B cell (primary cell): ENCODE measurements at regions not wholly inside any gene's neighbourhood (a gene's known extent, or its start where the extent isn't known, plus 50 kb on each side); places are given as distances from the start of the nearest gene placed in this dataset.

Experiments used
- ATAC-seq: fragments of 200-7000 bp; cut with Tn5 transposase; one replicate; pipeline ENCODE4 v1.10.0; 2021; ENCODE audit warnings: low read depth, mild to moderate bottlenecking, moderate number of reproducible peaks, moderate library complexity
- CTCF ChIA-PET: fragments of 350-600 bp; sonication (Branson Sonifier 250); formaldehyde crosslinking; loops from one replicate; lab custom pipeline; 2021; ENCODE audit warnings: antibody characterized with exemption, inconsistent platforms; lab: Charles Lee
- POLR2A ChIA-PET: fragments of 350-600 bp; sonication (Branson Sonifier 250); formaldehyde crosslinking; loops from one replicate; lab custom pipeline; 2021; ENCODE audit warnings: antibody characterized with exemption; lab: Charles Lee
- DNase-seq: peaks from one replicate; pipeline ENCODE4 v3.0.0; 2013
- H2AFZ ChIP-seq: 2 replicates; pipeline ENCODE4 v1.6.1; 2012; ENCODE audit warnings: mild to moderate bottlenecking, low read depth, low read length; ENCODE audit not compliant: insufficient read depth, poor library complexity, severe bottlenecking
- H3K27ac ChIP-seq, 2 donors: 1 replicate in 1 of 2; 2 replicates in 1 of 2; pipeline ENCODE4 v1.5.1; 2012 to 2013; ENCODE audit warnings: low read length in 2 of 2, mild to moderate bottlenecking in 2 of 2, moderate library complexity in 1 of 2
- H3K27me3 ChIP-seq, 4 experiments: fragments of 200-600 bp in 1 of 4; sonication (generic) in 1 of 4; replicated peaks in 1 of 4; 1 replicate in 2 of 4; 2 replicates in 2 of 4; pipeline versions ENCODE4 v1.6.1 to v1.7.0; 2013 to 2016; ENCODE audit warnings: low read length in 3 of 4, mild to moderate bottlenecking in 2 of 4, mixed read lengths in 1 of 4, moderate library complexity in 1 of 4; ENCODE audit not compliant: insufficient read depth in 4 of 4, control insufficient read depth in 3 of 4; ENCODE audit errors: control extremely low read depth in 1 of 4
- H3K36me3 ChIP-seq, 2 experiments: replicated peaks in 1 of 2; 1 replicate in 1 of 2; 2 replicates in 1 of 2; pipeline versions ENCODE4 v1.6.1 to v1.7.1; 2013; ENCODE audit warnings: low read length in 1 of 2; ENCODE audit not compliant: insufficient read depth in 2 of 2, control insufficient read depth in 1 of 2; ENCODE audit errors: control extremely low read depth in 1 of 2, extremely low read depth in 1 of 2
- H3K4me1 ChIP-seq, 2 donors: fragments of 200-600 bp in 1 of 2; sonication (generic) in 1 of 2; 1 replicate in 1 of 2; 2 replicates in 1 of 2; pipeline versions ENCODE4 v1.5.1 to v1.6.1; 2013 to 2017; ENCODE audit warnings: low read length in 2 of 2; ENCODE audit not compliant: control insufficient read depth in 2 of 2, insufficient read depth in 2 of 2
- H3K4me2 ChIP-seq: replicated peaks from 2 replicates; pipeline ENCODE3; 2012; ENCODE audit warnings: mild to moderate bottlenecking, low read depth, low read length; ENCODE audit not compliant: poor library complexity, severe bottlenecking
- H3K4me3 ChIP-seq, 5 experiments: fragments of 200-600 bp in 1 of 5; sonication (generic) in 1 of 5; 1 replicate in 3 of 5; 2 replicates in 2 of 5; pipeline versions ENCODE4 v1.5.1 to v1.7.0; 2011 to 2016; ENCODE audit warnings: low read length in 4 of 5, mild to moderate bottlenecking in 4 of 5, low read depth in 2 of 5, control low read depth in 1 of 5, moderate library complexity in 1 of 5; ENCODE audit not compliant: insufficient read depth in 1 of 5; ENCODE audit errors: control extremely low read depth in 1 of 5, extremely low read depth in 1 of 5
- H3K79me2 ChIP-seq: fragments of 200-600 bp; sonication (generic); one replicate; pipeline ENCODE4 v1.6.0; 2016; ENCODE audit warnings: low read length; ENCODE audit not compliant: control insufficient read depth, insufficient read depth
- H3K9ac ChIP-seq: fragments of 200-600 bp; sonication (generic); 2 replicates; pipeline ENCODE4 v1.6.1; 2017; ENCODE audit warnings: mild to moderate bottlenecking, low read length, moderate library complexity
- H3K9me3 ChIP-seq, 3 donors: one replicate each; pipeline versions ENCODE4 v1.6.1 to v1.7.1; 2013; ENCODE audit warnings: low read length in 2 of 3; ENCODE audit not compliant: control insufficient read depth in 2 of 3, insufficient read depth in 1 of 3; ENCODE audit errors: control extremely low read depth in 1 of 3
- H4K20me1 ChIP-seq: 2 replicates; pipeline ENCODE4 v1.6.0; 2012; ENCODE audit warnings: mild to moderate bottlenecking, low read length; ENCODE audit not compliant: insufficient read depth, control insufficient read depth, poor library complexity, severe bottlenecking
- H3K27ac Mint-ChIP-seq: one replicate; pipeline ENCODE4 v1.8.0; 2021; ENCODE audit warnings: mixed read lengths
- H3K27me3 Mint-ChIP-seq: one replicate; pipeline ENCODE4 v1.8.0; 2021; ENCODE audit warnings: mixed read lengths
- H3K4me1 Mint-ChIP-seq: one replicate; pipeline ENCODE4 v1.8.0; 2021; ENCODE audit warnings: mixed read lengths
- H3K4me3 Mint-ChIP-seq: one replicate; pipeline ENCODE4 v1.8.0; 2021; ENCODE audit warnings: mixed read lengths
- H3K9me3 Mint-ChIP-seq: one replicate; pipeline ENCODE4 v1.8.0; 2022; ENCODE audit warnings: mixed read lengths; ENCODE audit not compliant: insufficient read depth
- EZH2 ChIP-seq: IDR thresholded peaks from 2 replicates; pipeline ENCODE4 v1.6.1; 2012; ENCODE audit warnings: borderline replicate concordance, low read depth, mild to moderate bottlenecking, moderate library complexity, low read length; ENCODE audit not compliant: insufficient read depth, poor library complexity, severe bottlenecking
- WGBS: methylation state at CpG from one replicate; pipeline ENCODE4 v1.1.5; 2013; ENCODE audit warnings: missing lambda C conversion rate; ENCODE audit not compliant: insufficient coverage; 5-methylcytosine and 5-hydroxymethylcytosine counted together
- intact Hi-C: fragments of 100-400 bp; cut with micrococcal nuclease; formaldehyde crosslinking; loops from one replicate; pipeline ENCODE4 v1.10.0; 2022
- TF ChIP-seq, protein P1 (sequence below): fragments of 200-600 bp; IDR thresholded peaks from one replicate; pipeline ENCODE4 v1.8.0; 2022; ENCODE audit warnings: antibody characterized with exemption, mild to moderate bottlenecking

- Histone ChIP-seq H4K20me1 (no peaks in the 10 kb centered on the region), H3K27me3 (no peaks in the 10 kb centered on the region), H3K36me3 (no peaks in the 10 kb centered on the region), H3K4me1 (no peaks in the 10 kb centered on the region), H3K79me2 (no peaks in the 10 kb centered on the region), H3K9me3 (peaks cover 0 to 4% (median 1%) of the 10 kb centered on the region in 3 donors), H3K4me3 (no peak overlapping the region), H3K9ac (no peak overlapping the region), H3K27ac (no peak overlapping the region), H3K4me2 (no peak overlapping the region), H2AFZ (no peak overlapping the region)
- no peaks in the 10 kb centered on the region for H3K4me1 Mint-ChIP-seq
- H3K27ac Mint-ChIP-seq, result no peak overlapping the region
- ChIA-PET POLR2A (no interaction called here), CTCF (interaction anchor here (0.6 kb wide), 1 partner anchor 1092 kb away, joined by 3 read pairs; no protein-coding TSS in a partner anchor)
- H3K27me3 Mint-ChIP-seq, result no peaks in the 10 kb centered on the region
- H3K9me3 Mint-ChIP-seq, result no peaks in the 10 kb centered on the region
- ATAC-seq, result no peak
- WGBS, result no CpG with 5 or more reads among the region's 1 CpG
- intact Hi-C loops, result no loop called here
- no peak for DNase-seq
- H3K4me3 Mint-ChIP-seq, result no peak overlapping the region
- TF ChIP-seq, protein P1, sequence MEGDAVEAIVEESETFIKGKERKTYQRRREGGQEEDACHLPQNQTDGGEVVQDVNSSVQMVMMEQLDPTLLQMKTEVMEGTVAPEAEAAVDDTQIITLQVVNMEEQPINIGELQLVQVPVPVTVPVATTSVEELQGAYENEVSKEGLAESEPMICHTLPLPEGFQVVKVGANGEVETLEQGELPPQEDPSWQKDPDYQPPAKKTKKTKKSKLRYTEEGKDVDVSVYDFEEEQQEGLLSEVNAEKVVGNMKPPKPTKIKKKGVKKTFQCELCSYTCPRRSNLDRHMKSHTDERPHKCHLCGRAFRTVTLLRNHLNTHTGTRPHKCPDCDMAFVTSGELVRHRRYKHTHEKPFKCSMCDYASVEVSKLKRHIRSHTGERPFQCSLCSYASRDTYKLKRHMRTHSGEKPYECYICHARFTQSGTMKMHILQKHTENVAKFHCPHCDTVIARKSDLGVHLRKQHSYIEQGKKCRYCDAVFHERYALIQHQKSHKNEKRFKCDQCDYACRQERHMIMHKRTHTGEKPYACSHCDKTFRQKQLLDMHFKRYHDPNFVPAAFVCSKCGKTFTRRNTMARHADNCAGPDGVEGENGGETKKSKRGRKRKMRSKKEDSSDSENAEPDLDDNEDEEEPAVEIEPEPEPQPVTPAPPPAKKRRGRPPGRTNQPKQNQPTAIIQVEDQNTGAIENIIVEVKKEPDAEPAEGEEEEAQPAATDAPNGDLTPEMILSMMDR, result no peak
- no peak for TF ChIP-seq EZH2
Observed at GRCh38 chr4:19736968-19737756, 514.5 kb upstream of the SLIT2 start.

DNA sequence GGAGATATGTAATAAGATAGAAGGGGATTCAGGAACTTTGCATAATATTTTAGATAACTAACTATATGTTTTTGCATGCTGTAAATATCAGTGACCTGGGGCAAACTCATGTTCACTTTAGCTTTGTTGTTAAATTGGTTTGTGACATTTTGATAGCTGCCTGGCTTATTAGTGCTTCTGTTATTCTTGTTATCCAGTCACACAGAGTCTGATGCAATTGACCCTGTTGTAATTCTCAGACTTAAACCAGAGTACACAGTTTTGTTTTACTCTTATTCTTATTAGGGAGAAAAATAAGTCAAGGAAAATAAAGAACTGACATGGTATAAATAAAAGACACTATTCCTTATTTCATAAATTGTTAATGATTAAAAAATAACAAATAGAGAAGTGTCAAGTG is 516.7 kb upstream of the SLIT2 start:
- ChIA-PET POLR2A (no interaction called here), CTCF (no interaction called here)
- no peak for DNase-seq
- Histone ChIP-seq H3K36me3 (no peaks in the 10 kb centered on the region), H2AFZ (no peak overlapping the region), H3K27ac (no peak overlapping the region), H3K9ac (no peak overlapping the region), H3K27me3 (no peaks in the 10 kb centered on the region), H3K4me2 (no peak overlapping the region), H3K79me2 (no peaks in the 10 kb centered on the region), H3K4me3 (no peak overlapping the region), H3K9me3 (peaks cover 0 to 4% (median 1%) of the 10 kb centered on the region in 3 donors), H4K20me1 (no peaks in the 10 kb centered on the region), H3K4me1 (peaks cover 2 to 6% of the 10 kb centered on the region in 2 donors)
- Mint-ChIP-seq H3K27me3 (no peaks in the 10 kb centered on the region), H3K4me1 (peaks cover 6% of the 10 kb centered on the region), H3K27ac (no peak overlapping the region), H3K4me3 (no peak overlapping the region), H3K9me3 (peaks cover 2% of the 10 kb centered on the region)
- intact Hi-C loops, result no loop called here
- TF ChIP-seq, protein P1, result no peak
- TF ChIP-seq EZH2, result no peak
- ATAC-seq, result no peak
